ENCODE measurements at regions not wholly inside any gene's neighbourhood (a gene's known extent, or its start where the extent isn't known, plus 50 kb on each side); places are given as distances from the start of the nearest gene placed in this dataset.

GRCh38 chr5:17879276-17879675 is 245.0 kb downstream of the TAF11L14 start:
- H2AFZ ChIP-seq (ENCODE audit: low read depth) = no peak overlapping the region
- no peaks in the 10 kb centered on the region for H3K4me1 ChIP-seq (ENCODE audit: low read depth, poor library complexity, severe bottlenecking)
- no peak for TF ChIP-seq CTCF (conservative IDR thresholded peaks at IDR 0.05; ENCODE audit: low read depth, low read length)

GRCh38 chr5:17880869-17881268 is 246.6 kb downstream of the TAF11L14 start:
- Histone ChIP-seq H3K4me1 (ENCODE audit: low read depth, poor library complexity, severe bottlenecking) (no peaks in the 10 kb centered on the region), H3K4me2 (no peak overlapping the region), H3K79me2 (ENCODE audit: insufficient read depth, low read depth) (no peaks in the 10 kb centered on the region), H4K20me1 (ENCODE audit: insufficient read depth) (no peaks in the 10 kb centered on the region), H2AFZ (ENCODE audit: low read depth) (no peak overlapping the region), H3K27ac (no peak overlapping the region), H3K4me3 (IDR thresholded peaks at IDR 0.05; ENCODE audit: insufficient read depth, low read depth, low read length) (no peak overlapping the region), H3K36me3 (ENCODE audit: insufficient read depth) (no peaks in the 10 kb centered on the region), H3K27me3 (ENCODE audit: insufficient read depth, low read depth) (no peaks in the 10 kb centered on the region), H3K9ac (no peak overlapping the region)
- no peak for TF ChIP-seq CTCF (conservative IDR thresholded peaks at IDR 0.05; ENCODE audit: low read depth, low read length)

More at GRCh38 chr5:17879276-17879675, 245.0 kb downstream of the TAF11L14 start:
- Histone ChIP-seq H3K27me3 (ENCODE audit: insufficient read depth, low read depth) (no peaks in the 10 kb centered on the region), H4K20me1 (ENCODE audit: insufficient read depth) (no peaks in the 10 kb centered on the region), H3K4me3 (IDR thresholded peaks at IDR 0.05; ENCODE audit: insufficient read depth, low read depth, low read length) (no peak overlapping the region), H3K4me2 (no peak overlapping the region), H3K36me3 (ENCODE audit: insufficient read depth) (no peaks in the 10 kb centered on the region), H3K79me2 (ENCODE audit: insufficient read depth, low read depth) (no peaks in the 10 kb centered on the region), H3K27ac (no peak overlapping the region), H3K9ac (no peak overlapping the region)

GRCh38 chr5:17882760-17883488 is 248.7 kb downstream of the TAF11L14 start:
- H3K27me3 ChIP-seq (ENCODE audit: insufficient read depth, low read depth) = no peaks in the 10 kb centered on the region
- no peak overlapping the region for H2AFZ ChIP-seq (ENCODE audit: low read depth)
- no peak overlapping the region for H3K9ac ChIP-seq
- TF ChIP-seq CTCF (conservative IDR thresholded peaks at IDR 0.05; ENCODE audit: low read depth, low read length) = no peak
- no peaks in the 10 kb centered on the region for H3K36me3 ChIP-seq (ENCODE audit: insufficient read depth)
- no peak overlapping the region for H3K4me3 ChIP-seq (IDR thresholded peaks at IDR 0.05; ENCODE audit: insufficient read depth, low read depth, low read length)
- H3K4me1 ChIP-seq (ENCODE audit: low read depth, poor library complexity, severe bottlenecking) = no peaks in the 10 kb centered on the region
- H4K20me1 ChIP-seq (ENCODE audit: insufficient read depth) = no peaks in the 10 kb centered on the region
- no peak overlapping the region for H3K27ac ChIP-seq
- no peaks in the 10 kb centered on the region for H3K79me2 ChIP-seq (ENCODE audit: insufficient read depth, low read depth)
- no peak overlapping the region for H3K4me2 ChIP-seq

GRCh38 chr5:17888155-17888554 is 253.9 kb downstream of the TAF11L14 start:
- H4K20me1 ChIP-seq (ENCODE audit: insufficient read depth) = no peaks in the 10 kb centered on the region
- H3K4me3 ChIP-seq (IDR thresholded peaks at IDR 0.05; ENCODE audit: insufficient read depth, low read depth, low read length) = no peak overlapping the region
- no peak for TF ChIP-seq CTCF (conservative IDR thresholded peaks at IDR 0.05; ENCODE audit: low read depth, low read length)
- H2AFZ ChIP-seq (ENCODE audit: low read depth) = no peak overlapping the region
- no peaks in the 10 kb centered on the region for H3K79me2 ChIP-seq (ENCODE audit: insufficient read depth, low read depth)
- no peak overlapping the region for H3K9ac ChIP-seq
- no peak overlapping the region for H3K4me2 ChIP-seq
- no peaks in the 10 kb centered on the region for H3K27me3 ChIP-seq (ENCODE audit: insufficient read depth, low read depth)
- no peaks in the 10 kb centered on the region; the same call in 1 of the 2 replicates for H3K36me3 ChIP-seq (ENCODE audit: insufficient read depth)
- no peak overlapping the region for H3K27ac ChIP-seq
- H3K4me1 ChIP-seq (ENCODE audit: low read depth, poor library complexity, severe bottlenecking) = no peaks in the 10 kb centered on the region
